Stimulated activated CD8-positive, alpha-beta memory T cell treated with anti-CD3 and anti-CD28 coated beads, Interleukin-4, amount 100 ng/mL, for 4 hours (primary cell): ENCODE measurements at regions not wholly inside any gene's neighbourhood (a gene's known extent, or its start where the extent isn't known, plus 50 kb on each side); places are given as distances from the start of the nearest gene placed in this dataset.

Experiments used
- DNase-seq, 2 donors: peaks; one replicate each; pipeline ENCODE4 v3.0.0-alpha.2; 2020; ENCODE audit warnings: low read depth in 2 of 2, low spot score in 1 of 2

GRCh38 chr4:108292229-108292628, 123.5 kb upstream of the LEF1 start:
- DNase-seq: no peak

DNA sequence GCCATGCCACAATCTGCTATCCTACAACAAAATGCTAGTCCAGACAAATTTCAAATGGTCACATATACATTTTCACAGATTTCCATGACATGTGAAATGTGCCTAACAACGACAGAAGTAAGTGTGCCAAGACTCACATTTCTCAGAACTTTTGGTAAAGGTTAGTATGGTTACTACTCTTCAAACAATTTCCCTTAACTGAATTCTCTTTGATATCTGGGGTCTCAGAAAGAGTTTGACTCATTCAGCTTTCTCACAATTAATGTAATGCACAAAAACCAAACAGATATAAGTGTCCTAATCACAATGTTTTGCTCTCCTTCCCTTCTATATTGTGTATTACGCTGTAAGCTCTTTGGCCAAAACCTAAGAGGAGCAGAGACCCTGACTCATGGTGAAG, 122.4 kb upstream of the LEF1 start:
- no peak for DNase-seq

GRCh38 chr4:108287834-108288413, 119.2 kb upstream of the LEF1 start:
- DNase-seq: no peak

- DNase-seq: no peak
These were observed 111.3 kb upstream of the LEF1 start for GRCh38 chr4:108280072-108280471.

DNA sequence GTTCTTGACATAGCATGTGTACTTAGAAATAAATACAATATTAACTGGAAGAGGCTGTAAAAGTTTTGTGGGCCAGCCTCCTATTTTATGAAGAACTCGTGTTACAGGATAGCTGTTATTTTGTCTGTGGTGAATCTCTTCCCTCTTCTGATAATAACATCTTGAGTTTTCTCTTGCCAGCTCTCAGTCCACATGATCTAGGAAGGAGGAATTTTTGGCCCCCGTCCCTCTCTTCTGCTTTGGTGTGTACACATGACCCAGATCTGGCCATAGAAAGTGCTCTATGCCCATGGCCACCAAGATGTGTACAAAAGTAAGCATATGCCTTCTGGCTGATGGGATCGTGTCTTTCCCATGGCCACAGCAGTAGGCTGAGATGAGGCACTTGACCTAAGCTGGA, 108.0 kb upstream of the LEF1 start:
- DNase-seq: no peak

DNA sequence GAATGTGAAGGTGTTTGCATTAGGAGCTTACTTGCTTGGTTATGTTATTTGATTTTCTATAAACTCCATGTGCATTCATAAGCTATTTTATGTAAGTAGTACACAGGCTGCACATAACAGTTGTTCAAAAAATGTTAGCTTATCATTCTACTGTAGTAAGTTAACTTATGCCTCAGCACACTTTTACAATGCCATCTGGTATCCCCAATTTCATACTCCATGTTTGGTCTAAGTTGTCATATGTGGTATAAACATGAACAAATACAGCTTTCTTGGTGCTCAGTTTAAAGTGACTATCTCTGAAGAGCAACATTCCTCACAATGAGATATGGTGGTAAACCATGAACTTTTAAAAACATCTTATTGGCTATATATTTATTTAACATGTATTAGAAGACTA, 104.3 kb upstream of the LEF1 start:
- DNase-seq: no peak

GRCh38 chr4:108272561-108272960, 103.8 kb upstream of the LEF1 start:
- DNase-seq: no peak

GRCh38 chr4:108272046-108272445, 103.3 kb upstream of the LEF1 start:
- DNase-seq: no peak

DNA sequence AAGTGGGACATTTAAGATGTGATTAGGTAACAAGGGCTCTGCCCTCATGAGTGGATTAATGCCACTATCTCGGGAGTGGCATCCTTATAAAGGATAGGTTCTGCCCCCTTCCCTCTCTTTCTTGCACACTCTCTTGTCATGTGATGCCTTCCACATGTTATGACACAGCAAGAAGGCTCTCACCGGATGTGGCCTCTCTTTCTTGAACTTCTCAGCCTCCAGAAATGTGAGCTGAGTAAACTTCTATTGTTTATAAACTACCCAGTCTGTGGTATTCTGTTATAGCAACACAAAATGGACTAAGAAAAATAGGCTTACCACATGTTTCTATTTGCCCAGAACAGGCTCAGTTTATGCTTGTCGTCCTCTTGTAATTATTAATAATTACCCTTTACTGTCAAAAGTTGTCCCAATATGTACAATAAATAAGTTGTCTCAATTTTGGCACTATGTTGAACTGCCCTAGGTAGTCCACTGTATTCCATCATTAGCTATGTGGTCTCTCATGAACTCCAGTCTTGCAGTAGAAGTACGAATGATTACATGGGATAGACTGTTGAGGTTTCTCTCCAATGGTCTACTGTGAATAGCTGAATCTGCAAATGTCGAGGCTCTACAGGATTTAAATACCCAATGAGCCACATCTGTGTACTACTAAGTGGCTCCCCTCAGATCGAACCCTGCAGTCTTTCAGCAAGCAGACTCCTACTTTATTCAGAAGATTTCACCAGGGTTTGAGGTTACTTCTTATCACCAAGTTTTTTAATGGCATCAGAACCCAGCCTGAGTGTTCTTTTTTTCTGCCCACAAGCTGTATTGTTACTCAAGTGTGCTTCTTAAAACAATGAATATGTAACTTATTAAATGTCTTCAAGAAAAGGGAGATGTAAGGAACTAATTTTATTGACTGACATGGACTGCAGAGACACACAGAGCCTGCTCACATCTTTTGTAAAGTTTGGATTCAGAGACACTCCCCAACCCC, 102.0 kb upstream of the LEF1 start:
- no peak for DNase-seq

GRCh38 chr4:108264693-108265092, 96.0 kb upstream of the LEF1 start:
- DNase-seq: no peak

DNA sequence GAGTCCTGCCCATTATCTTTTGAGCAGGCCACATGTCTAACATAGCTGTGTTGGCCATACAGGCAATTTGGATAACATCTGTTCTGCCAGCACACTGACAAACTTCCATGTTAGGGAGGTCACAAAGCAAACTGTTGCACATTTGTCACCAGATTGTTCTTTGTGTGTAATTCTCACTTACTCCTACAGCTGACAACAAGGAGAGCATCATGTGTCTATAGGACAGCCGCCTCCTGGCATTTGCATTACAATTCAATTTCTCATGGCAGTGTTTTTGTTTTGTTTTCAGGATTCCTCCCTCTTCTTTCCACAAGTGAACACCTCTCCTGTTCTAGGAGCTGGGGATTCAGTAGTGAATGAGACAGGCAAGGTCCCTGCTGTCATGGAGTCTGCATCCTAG, 94.3 kb upstream of the LEF1 start:
- DNase-seq: no peak

DNA sequence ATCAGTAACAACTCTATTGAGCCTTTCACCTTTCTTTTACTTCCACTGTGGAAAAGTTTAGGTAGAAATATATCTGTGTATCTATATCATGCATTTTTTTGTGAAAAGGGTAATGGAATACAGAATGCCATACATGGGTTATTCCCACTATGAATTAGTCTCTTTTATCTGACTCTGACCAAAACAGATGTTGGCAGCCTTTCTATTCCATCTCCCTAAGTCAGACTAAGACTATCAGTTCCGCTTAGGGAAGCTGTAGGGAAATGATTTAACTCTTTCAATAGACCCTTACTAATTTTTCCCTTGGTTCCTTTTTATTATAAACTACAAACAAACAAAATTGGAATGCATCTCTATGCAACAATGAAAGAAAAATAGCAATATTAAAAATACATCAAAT, 92.3 kb upstream of the LEF1 start:
- DNase-seq: no peak

GRCh38 chr4:108256538-108256937, 87.8 kb upstream of the LEF1 start:
- DNase-seq: no peak

DNA sequence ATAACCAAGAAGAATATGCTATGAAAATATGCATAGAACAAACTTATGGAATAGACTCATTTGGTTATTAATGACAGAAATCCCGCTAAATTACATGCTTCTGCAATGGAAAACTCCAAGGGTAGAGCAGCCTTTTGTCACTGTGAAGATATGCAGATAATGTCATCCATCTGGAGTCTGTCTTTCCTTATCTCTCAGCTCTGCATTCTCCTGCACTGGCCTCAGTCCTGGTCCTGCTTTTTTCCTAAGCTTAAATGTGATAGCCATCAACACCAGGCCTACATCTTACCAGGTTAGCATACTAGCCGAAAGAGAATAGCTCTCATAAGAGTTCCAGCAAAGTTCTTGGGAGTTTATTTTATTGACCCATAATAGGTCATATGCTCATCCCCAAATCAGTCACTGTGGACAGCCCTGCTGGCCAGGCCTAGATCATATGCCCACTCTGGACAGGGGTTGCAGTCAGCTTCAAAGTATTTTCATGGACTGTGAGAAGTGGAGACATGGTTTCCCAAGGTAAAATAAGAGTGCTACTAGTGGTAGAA, 86.5 kb upstream of the LEF1 start:
- no peak for DNase-seq

- no peak for DNase-seq
These were observed 80.7 kb upstream of the LEF1 start for GRCh38 chr4:108249397-108249796.

DNA sequence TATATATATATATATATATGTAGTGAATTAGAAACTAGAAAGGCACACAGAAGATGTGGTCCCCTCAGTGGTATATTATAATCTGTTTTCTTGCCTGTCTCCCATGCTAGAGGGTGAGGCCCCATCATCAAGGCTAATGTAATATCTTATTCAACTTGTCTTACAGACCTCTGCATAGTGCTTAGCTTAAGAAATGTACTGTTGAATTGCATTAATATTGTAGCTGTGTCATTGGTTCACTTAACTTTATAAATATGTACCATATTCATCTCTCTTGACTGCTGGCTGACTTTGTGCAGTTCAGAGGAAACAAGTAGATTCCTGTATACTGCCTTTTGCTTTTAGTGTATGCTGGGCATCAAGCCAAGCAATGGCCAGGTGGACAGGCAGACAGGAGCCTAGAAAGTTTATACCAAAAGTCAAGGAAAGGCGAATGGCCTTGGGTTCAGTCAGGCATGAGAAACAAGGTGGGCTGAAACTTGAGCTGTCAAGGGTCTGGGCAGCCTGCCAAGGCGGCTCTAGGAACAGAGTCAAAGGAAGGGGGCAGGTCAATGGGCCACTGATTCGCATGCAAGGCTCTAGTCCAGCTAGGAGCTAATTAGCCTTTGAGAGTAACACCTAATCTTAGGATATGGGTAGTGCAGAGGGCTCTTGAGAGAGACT, 78.8 kb upstream of the LEF1 start:
- DNase-seq: no peak

DNA sequence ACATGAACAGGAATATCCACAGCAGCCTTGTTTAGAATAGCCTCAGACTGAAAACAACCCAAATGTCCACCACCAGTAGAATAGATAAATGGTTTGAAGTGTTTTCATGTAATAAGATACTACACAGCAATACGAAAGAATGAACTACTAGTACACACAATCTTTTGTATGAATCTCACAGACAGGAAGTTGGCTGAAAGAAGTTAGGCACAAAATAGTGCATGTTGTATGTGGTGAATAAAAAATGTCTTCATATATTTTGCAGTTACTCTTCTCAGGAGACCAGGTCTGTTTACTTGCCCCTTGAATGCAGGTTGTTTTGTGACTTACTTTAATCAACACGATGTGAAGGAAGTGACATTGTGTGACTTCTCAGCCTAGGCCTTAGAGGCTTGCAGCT, 75.9 kb upstream of the LEF1 start:
- no peak for DNase-seq

- no peak for DNase-seq
These were observed 71.6 kb upstream of the LEF1 start for GRCh38 chr4:108240366-108240765.

DNA sequence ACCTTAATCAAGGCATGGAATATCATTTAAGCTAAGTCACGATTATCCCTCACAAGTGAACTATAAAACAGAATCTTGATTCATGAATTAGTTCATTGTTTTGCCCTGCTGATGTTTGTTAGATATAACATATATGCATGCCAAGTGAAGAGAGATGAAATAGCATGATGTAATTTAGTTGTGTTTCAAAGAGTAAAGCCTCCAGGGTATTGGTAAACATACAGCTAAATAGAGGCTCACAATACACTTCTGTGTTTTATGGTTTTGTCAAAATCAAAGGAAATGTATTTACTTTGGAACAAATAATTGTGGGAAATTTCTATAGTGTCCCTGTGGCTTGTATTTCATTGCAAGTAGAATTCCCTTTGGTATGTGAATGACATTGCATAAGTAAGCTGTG, 69.0 kb upstream of the LEF1 start:
- DNase-seq: no peak

DNA sequence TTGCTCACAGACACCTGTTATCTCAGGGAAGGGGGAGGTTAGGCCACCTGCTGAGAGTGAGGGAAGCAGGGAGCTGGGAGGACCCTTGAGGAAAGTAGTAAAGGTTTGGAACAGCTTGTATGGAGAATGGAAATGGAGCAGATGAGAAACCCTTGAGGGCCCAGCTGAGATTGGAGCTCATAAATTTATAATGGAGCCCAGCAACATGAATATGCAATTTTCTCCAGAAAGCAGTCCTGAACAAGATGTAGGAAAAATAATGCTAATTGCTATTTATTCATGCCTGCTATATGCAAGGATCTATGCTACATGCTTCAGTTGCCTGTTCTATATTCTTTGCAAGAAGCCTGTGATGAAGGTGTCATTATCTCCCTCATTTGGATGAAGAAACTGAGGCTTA, 67.5 kb upstream of the LEF1 start:
- DNase-seq: no peak

GRCh38 chr4:108227923-108228322, 59.2 kb upstream of the LEF1 start:
- no peak for DNase-seq

DNA sequence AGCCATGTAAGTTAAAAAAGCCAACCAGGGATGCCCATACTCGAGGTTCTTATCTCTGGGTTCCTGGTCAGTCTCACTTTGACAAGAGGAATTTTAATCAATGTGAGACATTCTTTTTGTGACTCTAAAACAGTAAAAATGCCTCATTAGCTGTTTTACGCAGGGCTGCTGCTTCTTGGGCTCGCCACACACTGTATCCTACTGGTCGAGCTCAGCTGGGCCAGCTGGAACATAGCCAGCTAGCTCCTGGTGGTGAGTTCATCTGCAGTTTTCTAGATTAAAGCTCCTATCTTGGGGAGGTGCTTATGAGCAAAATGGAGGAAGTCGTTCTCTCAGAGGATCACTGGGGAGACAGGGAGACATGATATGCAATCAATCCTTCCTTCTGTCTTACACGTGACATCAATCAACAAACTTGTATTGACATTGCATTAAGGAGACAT, 55.9 kb upstream of the LEF1 start:
- no peak for DNase-seq
